PFSK-1 (cell line): ENCODE measurements at regions not wholly inside any gene's neighbourhood (a gene's known extent, or its start where the extent isn't known, plus 50 kb on each side); places are given as distances from the start of the nearest gene placed in this dataset.

ENCODE experiments used
- FOXP2 ChIP-seq: optimal IDR thresholded peaks from 2 replicates; pipeline ENCODE3; 2011; ENCODE audit warnings: borderline replicate concordance, control low read depth, inconsistent platforms; ENCODE audit not compliant: insufficient read depth; ENCODE audit errors: extremely low read length, extremely low read depth
- POLR2AphosphoS5 ChIP-seq: IDR thresholded peaks from 2 replicates; pipeline ENCODE4 v1.6.1; 2012; ENCODE audit warnings: low read depth, mild to moderate bottlenecking, control low read depth, low read length, moderate library complexity
- SIN3A ChIP-seq: IDR thresholded peaks from 2 replicates; pipeline ENCODE4 v1.6.1; 2012; ENCODE audit warnings: mild to moderate bottlenecking, low read length, moderate library complexity, borderline replicate concordance; ENCODE audit not compliant: insufficient read depth
- TAF1 ChIP-seq: IDR thresholded peaks from 2 replicates; pipeline ENCODE4 v1.6.1; 2012; ENCODE audit warnings: low read length, control low read depth, borderline replicate concordance; ENCODE audit not compliant: insufficient read depth
- TF ChIP-seq, protein P1 (sequence below), 2 experiments: IDR thresholded peaks; 2 replicates each; pipeline versions ENCODE4 v1.6.1 to v1.8.0; 2011 to 2012; ENCODE audit warnings: low read depth in 2 of 2, low read length in 2 of 2, control low read depth in 1 of 2, inconsistent platforms in 1 of 2, mild to moderate bottlenecking in 1 of 2, moderate library complexity in 1 of 2; ENCODE audit not compliant: insufficient read depth in 1 of 2

DNA sequence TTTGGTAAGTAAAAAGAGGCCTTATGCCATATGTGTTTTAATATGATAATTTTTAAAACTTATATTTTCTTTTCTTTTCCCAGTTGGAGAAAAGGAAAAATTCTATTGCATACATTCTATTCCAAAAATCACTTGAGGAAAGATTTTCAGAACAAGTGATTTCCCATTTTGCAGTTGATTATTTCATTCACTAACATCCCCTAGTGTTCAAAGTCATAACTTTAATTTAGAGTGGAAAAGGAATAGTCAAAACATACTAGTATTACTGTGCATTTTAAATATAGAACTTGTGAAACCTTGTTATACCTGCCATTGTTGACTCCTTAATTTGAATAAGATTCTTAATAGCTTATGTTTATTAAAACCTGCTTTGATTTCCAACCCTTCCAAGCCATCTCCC lies 1157.6 kb upstream of the ADGRL4 start:
- TF ChIP-seq FOXP2, result no peak
- no peak for TF ChIP-seq SIN3A
- TF ChIP-seq, protein P1, sequence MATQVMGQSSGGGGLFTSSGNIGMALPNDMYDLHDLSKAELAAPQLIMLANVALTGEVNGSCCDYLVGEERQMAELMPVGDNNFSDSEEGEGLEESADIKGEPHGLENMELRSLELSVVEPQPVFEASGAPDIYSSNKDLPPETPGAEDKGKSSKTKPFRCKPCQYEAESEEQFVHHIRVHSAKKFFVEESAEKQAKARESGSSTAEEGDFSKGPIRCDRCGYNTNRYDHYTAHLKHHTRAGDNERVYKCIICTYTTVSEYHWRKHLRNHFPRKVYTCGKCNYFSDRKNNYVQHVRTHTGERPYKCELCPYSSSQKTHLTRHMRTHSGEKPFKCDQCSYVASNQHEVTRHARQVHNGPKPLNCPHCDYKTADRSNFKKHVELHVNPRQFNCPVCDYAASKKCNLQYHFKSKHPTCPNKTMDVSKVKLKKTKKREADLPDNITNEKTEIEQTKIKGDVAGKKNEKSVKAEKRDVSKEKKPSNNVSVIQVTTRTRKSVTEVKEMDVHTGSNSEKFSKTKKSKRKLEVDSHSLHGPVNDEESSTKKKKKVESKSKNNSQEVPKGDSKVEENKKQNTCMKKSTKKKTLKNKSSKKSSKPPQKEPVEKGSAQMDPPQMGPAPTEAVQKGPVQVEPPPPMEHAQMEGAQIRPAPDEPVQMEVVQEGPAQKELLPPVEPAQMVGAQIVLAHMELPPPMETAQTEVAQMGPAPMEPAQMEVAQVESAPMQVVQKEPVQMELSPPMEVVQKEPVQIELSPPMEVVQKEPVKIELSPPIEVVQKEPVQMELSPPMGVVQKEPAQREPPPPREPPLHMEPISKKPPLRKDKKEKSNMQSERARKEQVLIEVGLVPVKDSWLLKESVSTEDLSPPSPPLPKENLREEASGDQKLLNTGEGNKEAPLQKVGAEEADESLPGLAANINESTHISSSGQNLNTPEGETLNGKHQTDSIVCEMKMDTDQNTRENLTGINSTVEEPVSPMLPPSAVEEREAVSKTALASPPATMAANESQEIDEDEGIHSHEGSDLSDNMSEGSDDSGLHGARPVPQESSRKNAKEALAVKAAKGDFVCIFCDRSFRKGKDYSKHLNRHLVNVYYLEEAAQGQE (IDR thresholded peaks at IDR 0.05; ENCODE audit: insufficient read depth in 1 of 2, low read depth in 2 of 2, low read length in 2 of 2), result no peak
- TF ChIP-seq TAF1, result no peak
- no peak for TF ChIP-seq POLR2AphosphoS5

DNA sequence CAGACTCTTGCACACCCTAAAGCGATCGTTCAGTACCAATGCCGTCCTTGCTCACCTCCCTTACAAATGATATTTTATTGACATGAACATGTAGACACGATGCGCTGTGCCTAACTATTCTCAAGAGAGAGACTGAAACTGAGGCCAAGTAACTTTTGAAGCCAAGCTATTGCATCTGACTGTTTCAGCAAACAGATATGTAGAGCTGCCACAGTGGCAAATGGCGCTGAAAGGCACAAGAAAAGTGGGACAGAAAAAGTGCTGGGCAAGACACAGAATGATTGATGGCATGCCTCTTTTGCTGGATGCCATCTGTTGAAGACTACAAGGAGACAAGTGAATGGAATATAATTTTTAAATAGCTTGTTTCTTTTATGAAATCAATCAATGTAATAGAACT lies 1157.2 kb upstream of the ADGRL4 start:
- TF ChIP-seq, protein P1 (IDR thresholded peaks at IDR 0.05; ENCODE audit: insufficient read depth in 1 of 2, low read depth in 2 of 2, low read length in 2 of 2), result no peak
- TF ChIP-seq POLR2AphosphoS5 (no peak), SIN3A (no peak), FOXP2 (no peak), TAF1 (no peak)

DNA sequence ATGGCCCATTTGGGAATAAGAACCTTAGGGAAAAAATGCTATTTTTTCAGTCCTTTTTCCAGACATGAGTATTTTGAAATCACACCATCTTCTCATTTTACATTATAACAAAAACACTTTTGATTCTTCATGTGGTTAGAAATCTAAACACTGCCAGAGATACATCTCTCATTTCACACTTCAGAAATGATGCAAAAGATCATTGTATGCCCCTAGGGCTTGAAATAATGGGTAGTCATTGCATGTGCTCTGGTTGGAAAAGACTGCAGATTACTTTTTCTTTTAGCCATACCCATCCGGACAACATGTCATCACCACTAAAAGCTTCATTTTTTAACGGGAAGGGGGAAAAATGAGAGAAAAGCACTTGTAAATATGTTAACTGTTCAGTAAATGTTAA lies 1152.2 kb upstream of the ADGRL4 start:
- no peak for TF ChIP-seq POLR2AphosphoS5
- TF ChIP-seq, protein P1 (IDR thresholded peaks at IDR 0.05; ENCODE audit: insufficient read depth in 1 of 2, low read depth in 2 of 2, low read length in 2 of 2), result no peak
- TF ChIP-seq FOXP2, result no peak
- no peak for TF ChIP-seq TAF1
- TF ChIP-seq SIN3A, result no peak

DNA sequence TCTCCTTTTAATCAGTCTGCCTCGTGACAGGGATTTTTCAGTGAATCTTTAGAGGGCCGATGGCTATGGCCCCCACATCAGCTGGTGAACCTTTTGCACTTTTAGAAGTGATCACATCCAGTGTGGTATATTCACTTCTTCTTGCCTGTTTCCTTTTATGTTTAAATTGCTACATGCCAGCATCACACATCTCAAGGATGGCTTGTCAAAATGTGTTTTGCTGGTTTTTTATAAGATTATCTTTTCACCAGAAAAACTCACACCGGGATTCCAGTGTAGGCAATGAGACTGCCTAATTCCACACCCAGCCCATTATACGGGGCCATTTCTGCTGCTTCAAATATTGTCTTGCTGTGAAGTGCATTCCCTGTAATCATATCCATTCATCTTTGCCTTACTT lies 1151.7 kb upstream of the ADGRL4 start:
- TF ChIP-seq TAF1 (no peak), FOXP2 (no peak), SIN3A (no peak), POLR2AphosphoS5 (no peak)
- TF ChIP-seq, protein P1 (IDR thresholded peaks at IDR 0.05; ENCODE audit: insufficient read depth in 1 of 2, low read depth in 2 of 2, low read length in 2 of 2), result no peak

DNA sequence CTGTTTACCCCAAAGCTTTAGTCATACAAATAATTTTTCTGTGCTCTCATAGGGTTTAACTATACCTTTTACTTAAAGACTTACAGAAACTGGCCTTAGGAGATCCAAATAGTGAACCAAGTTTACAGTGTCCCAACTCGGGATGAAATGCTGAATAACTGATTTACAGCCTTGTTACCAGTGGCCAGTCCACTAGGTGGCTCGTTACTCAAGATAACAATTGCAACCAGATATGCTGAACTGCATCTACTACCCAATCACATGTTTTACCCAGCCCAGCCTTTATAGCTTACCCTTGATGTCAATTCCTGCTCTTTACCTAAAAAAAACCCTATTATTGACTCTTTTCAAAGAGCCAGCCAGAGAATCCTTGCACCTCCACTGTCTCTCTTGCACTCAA lies 1148.8 kb upstream of the ADGRL4 start:
- TF ChIP-seq TAF1, result no peak
- TF ChIP-seq FOXP2, result no peak
- TF ChIP-seq SIN3A, result no peak
- no peak for TF ChIP-seq POLR2AphosphoS5
- TF ChIP-seq, protein P1 (IDR thresholded peaks at IDR 0.05; ENCODE audit: insufficient read depth in 1 of 2, low read depth in 2 of 2, low read length in 2 of 2), result no peak
